SU-DHL-6 (cell line): ENCODE measurements at regions not wholly inside any gene's neighbourhood (a gene's known extent, or its start where the extent isn't known, plus 50 kb on each side); places are given as distances from the start of the nearest gene placed in this dataset.

Experiments used
- H2AFZ ChIP-seq: fragments of 200-600 bp; sonication (generic); 2 replicates; pipeline ENCODE4 v1.6.1; 2014; ENCODE audit warnings: low read depth, mild to moderate bottlenecking, moderate library complexity, mixed read lengths, antibody characterized with exemption, low read length; ENCODE audit not compliant: severe bottlenecking
- H3F3A ChIP-seq: fragments of 200-600 bp; shearing (Covaris generic); 2 replicates; pipeline ENCODE4 v1.6.0; 2016; ENCODE audit warnings: antibody characterized with exemption, mild to moderate bottlenecking; ENCODE audit not compliant: insufficient read depth
- H3K27ac ChIP-seq: fragments of 200-600 bp; sonication (generic); 2 replicates; pipeline ENCODE4 v1.5.1; 2016; ENCODE audit warnings: low read depth, mild to moderate bottlenecking, low read length, moderate library complexity, mixed read lengths
- H3K27me3 ChIP-seq: fragments of 200-600 bp; sonication (generic), shearing (Covaris generic); 2 replicates; pipeline ENCODE4 v1.6.0; 2014; ENCODE audit warnings: mild to moderate bottlenecking, low read length
- H3K36me3 ChIP-seq: fragments of 200-600 bp; sonication (generic); 2 replicates; pipeline ENCODE4 v1.6.1; 2014; ENCODE audit warnings: mild to moderate bottlenecking, low read length, mixed read lengths
- H3K4me2 ChIP-seq: fragments of 300-600, 200-600 bp; shearing (Covaris generic), sonication (generic); 2 replicates; pipeline ENCODE4 v1.6.0; 2014; ENCODE audit warnings: low read length, low read depth, mild to moderate bottlenecking; ENCODE audit not compliant: poor library complexity, severe bottlenecking
- H3K4me3 ChIP-seq: fragments of 200-600 bp; sonication (generic); 2 replicates; pipeline ENCODE4 v1.5.1; 2014; ENCODE audit warnings: antibody characterized with exemption, low read length, mild to moderate bottlenecking, mixed read lengths; ENCODE audit not compliant: insufficient read depth, poor library complexity, severe bottlenecking
- H3K79me2 ChIP-seq: fragments of 200-600 bp; sonication (generic); 2 replicates; pipeline ENCODE4 v1.6.1; 2014; ENCODE audit warnings: mild to moderate bottlenecking, low read length, moderate library complexity; ENCODE audit not compliant: insufficient read depth
- H3K9ac ChIP-seq: fragments of 200-600 bp; sonication (generic); 2 replicates; pipeline ENCODE4 v1.7.0; 2014; ENCODE audit warnings: mild to moderate bottlenecking, low read length
- H3K9me2 ChIP-seq: fragments of 200-600 bp; sonication (generic); replicated peaks from 2 replicates; pipeline ENCODE4 v1.6.1; 2014; ENCODE audit warnings: low read length; ENCODE audit not compliant: insufficient read depth
- H3K9me3 ChIP-seq: fragments of 200-600 bp; sonication (generic); 2 replicates; pipeline ENCODE4 v1.6.1; 2014; ENCODE audit warnings: low read length, mixed read lengths; ENCODE audit not compliant: insufficient read depth
- H4K20me1 ChIP-seq: fragments of 200-600 bp; sonication (generic); 2 replicates; pipeline ENCODE4 v1.6.1; 2014; ENCODE audit warnings: low read depth, mild to moderate bottlenecking, antibody characterized with exemption, low read length, moderate library complexity, mixed read lengths
- CTCF ChIP-seq: fragments of 200-600 bp; sonication (generic); IDR thresholded peaks from one replicate; pipeline ENCODE4 v1.5.1; 2017; ENCODE audit warnings: antibody characterized with exemption, mild to moderate bottlenecking, low read length, moderate library complexity; ENCODE audit not compliant: insufficient read depth, poor library complexity, severe bottlenecking
- EZH2phosphoT487 ChIP-seq: fragments of 200-600 bp; sonication (generic), shearing (Covaris generic); conservative IDR thresholded peaks from 2 replicates; pipeline ENCODE4 v1.6.1; 2018; ENCODE audit warnings: mild to moderate bottlenecking, antibody characterized with exemption, low read length, moderate library complexity, mixed read lengths

GRCh38 chr5:125126050-125126449 lies 379.6 kb upstream of the ZNF608 start:
- H3K4me2 ChIP-seq = no peak overlapping the region
- TF ChIP-seq EZH2phosphoT487 (no peak), CTCF (no peak)
- no peaks in the 10 kb centered on the region for H3K9me2 ChIP-seq
- no peaks in the 10 kb centered on the region for H3F3A ChIP-seq
- no peaks in the 10 kb centered on the region for H3K27me3 ChIP-seq
- no peaks in the 10 kb centered on the region for H4K20me1 ChIP-seq
- no peaks in the 10 kb centered on the region for H3K9me3 ChIP-seq
- H3K4me3 ChIP-seq = no peak overlapping the region
- no peak overlapping the region for H2AFZ ChIP-seq
- no peak overlapping the region for H3K27ac ChIP-seq
- H3K79me2 ChIP-seq = no peaks in the 10 kb centered on the region
- H3K9ac ChIP-seq = no peak overlapping the region
- no peaks in the 10 kb centered on the region for H3K36me3 ChIP-seq

- no peaks in the 10 kb centered on the region for H3K9me2 ChIP-seq
- no peaks in the 10 kb centered on the region for H3F3A ChIP-seq
- H3K4me2 ChIP-seq = no peak overlapping the region
- no peaks in the 10 kb centered on the region for H3K79me2 ChIP-seq
- H3K27ac ChIP-seq = no peak overlapping the region
- no peaks in the 10 kb centered on the region for H3K27me3 ChIP-seq
- TF ChIP-seq CTCF (no peak), EZH2phosphoT487 (no peak)
- no peaks in the 10 kb centered on the region for H3K9me3 ChIP-seq
- H3K9ac ChIP-seq = no peak overlapping the region
- H4K20me1 ChIP-seq = no peaks in the 10 kb centered on the region
- no peaks in the 10 kb centered on the region for H3K36me3 ChIP-seq
- no peak overlapping the region for H2AFZ ChIP-seq
- H3K4me3 ChIP-seq = no peak overlapping the region
Observed at GRCh38 chr5:125129151-125129806, 382.8 kb upstream of the ZNF608 start.

GRCh38 chr5:125130591-125130990 lies 384.2 kb upstream of the ZNF608 start:
- H3K36me3 ChIP-seq = no peaks in the 10 kb centered on the region
- TF ChIP-seq CTCF (no peak), EZH2phosphoT487 (no peak)
- H3K9ac ChIP-seq = no peak overlapping the region
- H3K4me2 ChIP-seq = no peak overlapping the region
- H4K20me1 ChIP-seq = no peaks in the 10 kb centered on the region
- H3K27me3 ChIP-seq = no peaks in the 10 kb centered on the region
- no peaks in the 10 kb centered on the region for H3K9me2 ChIP-seq
- H3K9me3 ChIP-seq = no peaks in the 10 kb centered on the region
- no peaks in the 10 kb centered on the region for H3K79me2 ChIP-seq
- no peak overlapping the region for H2AFZ ChIP-seq
- H3F3A ChIP-seq = no peaks in the 10 kb centered on the region
- no peak overlapping the region for H3K4me3 ChIP-seq
- H3K27ac ChIP-seq = no peak overlapping the region
